Right renal pelvis (tissue), 4 donors: ENCODE measurements at regions not wholly inside any gene's neighbourhood (a gene's known extent, or its start where the extent isn't known, plus 50 kb on each side); places are given as distances from the start of the nearest gene placed in this dataset.
"Not testable (repeated sequence)": the region's sequence is repeated elsewhere in the genome, so short reads cannot be mapped to it uniquely, and the experiment has no call there.

Experiments used
- DNase-seq, 4 donors: peaks; one replicate each; pipeline ENCODE4 v3.0.0-alpha.2; 2013; ENCODE audit warnings: low read depth in 4 of 4, low spot score in 3 of 4, missing footprints in 1 of 4

DNA sequence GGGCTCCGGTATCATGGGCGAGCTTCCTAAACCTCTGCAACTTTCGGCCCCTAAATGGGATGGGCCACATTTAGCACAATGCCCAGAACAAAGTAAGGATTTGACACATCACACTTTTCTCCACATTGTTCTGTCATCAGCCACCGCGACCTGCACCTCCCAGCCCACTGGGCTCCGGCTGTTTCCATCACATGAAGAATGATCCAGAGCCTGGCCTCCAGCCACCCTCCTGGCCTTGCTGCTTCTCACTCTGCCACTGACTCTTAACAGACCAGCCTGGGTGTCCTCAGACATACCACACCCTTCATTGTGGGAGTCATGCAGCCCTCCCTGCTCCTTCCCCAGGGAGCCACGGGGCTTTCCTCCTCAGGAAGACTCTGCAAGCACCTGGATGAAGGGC lies 113.7 kb downstream of the IGLL1 start:
- DNase-seq: no peak

DNA sequence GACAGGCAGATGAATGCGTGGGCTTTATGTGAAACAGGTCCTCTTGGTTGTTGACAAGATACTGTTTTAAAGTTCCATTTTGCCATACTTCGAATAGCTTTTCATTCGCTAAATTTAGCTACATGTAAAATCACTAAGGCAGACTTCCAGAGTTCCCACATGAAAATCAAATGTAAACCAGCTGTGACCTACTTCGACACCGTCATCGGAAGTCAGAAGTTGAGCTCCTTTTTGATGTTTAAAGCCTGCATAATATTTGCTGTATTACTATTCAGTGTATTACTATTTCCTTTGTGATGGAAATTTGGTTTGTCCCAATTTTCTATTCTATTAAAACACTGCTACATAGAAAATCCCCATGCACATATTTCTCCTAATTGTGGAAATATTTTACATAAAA lies 115.3 kb downstream of the IGLL1 start:
- not testable (repeated sequence) for DNase-seq

- not testable (repeated sequence) for DNase-seq
Observed at GRCh38 chr22:23460517-23461031, 119.5 kb downstream of the IGLL1 start.

GRCh38 chr22:23459645-23460516 lies 120.2 kb downstream of the IGLL1 start:
- DNase-seq: not testable (repeated sequence)

DNA sequence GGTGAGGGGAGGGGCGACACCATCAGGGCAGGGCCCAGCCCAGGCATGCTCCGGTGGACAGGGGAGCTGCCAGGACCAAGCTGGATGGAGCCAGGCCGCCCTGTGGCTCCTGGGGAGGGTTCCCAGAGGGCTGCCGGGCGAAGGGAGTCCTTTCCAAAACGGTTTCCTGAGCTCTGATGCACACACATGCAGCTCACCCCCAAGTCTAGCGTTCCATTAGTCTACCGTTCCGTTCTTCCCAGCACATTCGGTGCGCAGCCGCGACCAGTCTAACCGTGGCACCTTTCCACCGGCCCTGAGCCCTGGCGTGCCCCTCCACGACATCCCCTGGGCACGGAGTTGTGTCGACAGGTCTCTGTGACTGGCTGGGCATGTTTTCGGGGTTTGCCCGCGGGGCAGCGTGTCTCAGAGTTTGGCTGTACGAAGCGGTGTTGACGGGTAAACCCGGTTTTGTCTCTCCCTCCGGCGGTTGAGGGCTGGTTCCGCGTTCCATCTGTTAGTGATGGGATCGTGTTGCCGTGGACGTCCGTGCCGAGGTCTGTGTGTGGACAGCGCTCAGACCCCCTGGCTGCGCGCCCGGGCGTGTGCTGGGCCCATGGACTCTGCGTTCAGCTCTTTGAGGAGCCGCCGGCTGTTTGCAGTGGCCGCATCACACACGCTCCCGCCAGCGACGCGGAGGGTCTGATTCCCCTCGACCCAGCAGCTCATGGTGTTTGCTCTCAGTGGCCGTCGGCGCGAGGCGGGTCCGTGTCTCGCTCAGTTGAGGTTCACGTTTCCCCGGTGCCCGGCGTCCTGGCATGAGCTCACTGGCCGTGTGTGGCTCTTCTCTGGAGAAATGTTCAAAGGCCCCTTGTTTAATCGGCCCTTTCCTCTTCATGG lies 121.2 kb downstream of the IGLL1 start:
- no peak for DNase-seq

GRCh38 chr22:23457380-23457985 lies 122.6 kb downstream of the IGLL1 start:
- no peak for DNase-seq

GRCh38 chr22:23456666-23457379 lies 123.3 kb downstream of the IGLL1 start:
- not testable (repeated sequence) for DNase-seq

GRCh38 chr22:23454345-23454744 lies 125.7 kb downstream of the IGLL1 start:
- DNase-seq: not testable (repeated sequence)

GRCh38 chr22:23453277-23453676 lies 126.8 kb downstream of the IGLL1 start:
- DNase-seq: no peak

DNA sequence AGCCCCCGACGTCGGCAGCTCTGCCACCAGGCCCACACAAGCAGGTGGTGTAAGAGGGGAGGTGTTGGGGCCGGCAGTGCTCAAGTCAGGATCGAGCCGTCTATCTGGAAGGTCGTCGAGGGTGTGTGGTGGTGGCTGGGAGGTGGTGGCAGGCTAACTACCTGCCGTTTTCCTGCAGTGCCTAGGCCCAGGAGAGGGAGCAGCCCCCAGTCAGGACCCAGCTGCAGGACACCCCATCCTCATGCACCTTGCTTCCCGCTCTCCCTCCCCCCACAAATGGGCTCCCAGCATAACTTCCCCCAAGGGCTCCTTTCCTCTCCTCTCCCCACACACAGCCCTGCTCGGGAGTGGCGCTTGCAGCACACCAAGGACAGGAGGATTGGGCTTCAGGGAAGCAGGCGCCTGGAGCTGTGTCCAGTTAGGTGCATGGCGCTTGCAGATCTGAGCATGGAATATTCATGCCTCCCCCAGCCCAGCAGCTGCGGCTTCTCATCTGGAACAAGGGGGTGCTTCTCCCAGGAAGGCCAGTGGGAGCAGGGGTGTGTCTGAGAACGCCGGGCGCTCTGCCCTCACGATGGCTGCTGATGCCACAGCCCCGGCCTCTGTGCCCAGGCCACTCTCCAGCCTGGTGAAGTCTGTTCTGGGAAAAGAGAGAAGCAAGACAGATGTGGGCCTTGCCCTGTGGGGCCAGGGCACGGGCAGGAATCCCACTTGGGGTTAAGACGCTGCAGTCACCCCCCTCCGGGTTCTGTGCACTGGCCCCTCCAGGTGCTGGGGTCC lies 127.7 kb downstream of the IGLL1 start:
- DNase-seq: no peak

DNA sequence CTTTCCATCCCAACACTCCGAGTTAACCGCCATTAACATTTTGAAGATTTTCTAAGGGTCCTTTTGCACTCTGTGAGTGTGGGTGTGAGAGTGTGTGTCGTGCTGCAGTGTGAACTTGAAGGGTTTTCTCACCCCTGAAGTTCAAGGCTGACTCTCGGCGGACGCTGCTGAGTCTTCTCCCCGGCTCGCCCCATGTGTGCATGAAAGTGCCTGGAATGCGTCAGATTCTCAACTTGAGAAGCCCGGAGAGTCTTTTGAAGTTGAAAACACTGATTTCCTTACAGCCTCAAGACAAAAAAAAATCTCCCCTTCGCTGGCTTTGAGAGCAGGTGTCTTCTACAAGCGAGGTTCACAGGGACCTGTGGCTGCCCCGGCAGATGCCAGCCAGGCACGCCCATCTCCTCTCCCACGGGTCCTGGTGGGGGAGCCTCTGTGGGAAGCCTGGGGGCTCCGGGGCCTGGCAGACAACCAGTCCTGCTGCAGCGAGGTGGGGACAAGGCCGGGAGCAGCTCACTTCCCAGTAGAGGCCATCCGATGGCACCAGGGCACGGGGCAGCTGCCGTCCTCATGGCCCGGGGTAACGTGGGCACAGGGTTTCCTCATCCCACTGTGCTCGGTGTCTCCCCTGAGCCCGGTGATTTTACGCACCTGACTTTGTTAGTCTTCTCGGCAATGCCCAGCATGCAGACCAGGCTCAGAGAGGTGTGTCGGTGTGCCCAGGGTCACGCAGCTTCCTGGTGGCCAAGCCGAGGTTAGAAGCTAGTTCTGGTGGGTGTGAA lies 128.4 kb downstream of the IGLL1 start:
- DNase-seq: not testable (repeated sequence)

DNA sequence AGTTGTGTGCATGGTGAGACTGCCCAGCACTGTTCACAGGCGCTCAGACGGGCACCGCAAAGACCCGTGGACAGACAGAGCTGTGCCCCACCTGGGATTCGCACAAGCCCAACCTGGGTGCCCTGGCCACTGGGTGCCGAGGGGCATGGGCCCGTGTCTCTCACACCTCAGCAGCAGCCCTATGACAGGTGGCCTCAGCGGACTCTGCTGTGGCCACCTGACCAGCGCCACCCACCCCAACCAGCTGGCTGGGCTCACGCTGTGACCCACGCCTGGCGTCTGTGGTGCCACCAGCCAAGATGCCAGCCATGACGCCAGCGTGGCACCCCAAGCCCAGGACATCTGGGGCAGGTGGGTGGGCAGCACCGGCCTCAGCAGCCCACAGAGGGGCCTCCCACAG lies 129.3 kb downstream of the IGLL1 start:
- not testable (repeated sequence) for DNase-seq

GRCh38 chr22:23450434-23450795 lies 129.7 kb downstream of the IGLL1 start:
- DNase-seq: no peak

DNA sequence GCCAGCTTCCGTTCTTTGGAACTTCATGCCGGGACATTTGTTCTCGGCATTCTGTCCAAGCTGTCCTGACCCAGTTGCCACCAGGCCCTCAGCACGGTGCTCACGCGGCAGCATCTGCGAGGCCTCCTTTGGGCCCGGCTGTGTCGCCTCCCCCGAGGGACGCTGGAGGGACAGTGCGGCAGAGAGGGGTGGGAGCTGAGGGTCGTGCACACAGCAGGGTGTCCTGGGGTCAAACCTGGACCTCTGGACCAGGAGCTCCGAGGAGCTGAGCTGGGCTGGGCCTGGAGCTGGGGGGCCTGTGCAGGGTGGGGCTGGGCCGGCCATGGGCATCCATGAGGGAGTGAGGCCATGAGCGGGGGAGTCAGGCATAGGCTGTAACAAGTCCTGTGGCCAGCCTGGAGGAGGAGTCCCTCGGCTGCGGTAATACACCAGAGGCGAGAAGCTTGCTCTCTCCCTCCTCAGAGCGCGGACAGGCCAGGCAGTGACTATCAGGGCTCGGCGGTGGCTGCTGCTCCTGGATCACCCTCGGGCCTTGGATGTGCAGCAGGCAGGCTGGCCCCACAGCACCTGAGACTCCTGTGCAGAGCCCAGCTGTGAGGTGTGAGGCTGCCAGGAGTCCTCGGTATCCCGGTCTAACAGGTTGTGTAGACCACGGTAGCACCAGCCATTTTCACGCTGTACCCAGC lies 130.2 kb downstream of the IGLL1 start:
- not testable (repeated sequence) for DNase-seq

- not testable (repeated sequence) for DNase-seq
Observed at GRCh38 chr22:23448499-23449288, 131.4 kb downstream of the IGLL1 start.

- DNase-seq: no peak
Observed at GRCh38 chr22:23446796-23447350, 133.2 kb downstream of the IGLL1 start.

DNA sequence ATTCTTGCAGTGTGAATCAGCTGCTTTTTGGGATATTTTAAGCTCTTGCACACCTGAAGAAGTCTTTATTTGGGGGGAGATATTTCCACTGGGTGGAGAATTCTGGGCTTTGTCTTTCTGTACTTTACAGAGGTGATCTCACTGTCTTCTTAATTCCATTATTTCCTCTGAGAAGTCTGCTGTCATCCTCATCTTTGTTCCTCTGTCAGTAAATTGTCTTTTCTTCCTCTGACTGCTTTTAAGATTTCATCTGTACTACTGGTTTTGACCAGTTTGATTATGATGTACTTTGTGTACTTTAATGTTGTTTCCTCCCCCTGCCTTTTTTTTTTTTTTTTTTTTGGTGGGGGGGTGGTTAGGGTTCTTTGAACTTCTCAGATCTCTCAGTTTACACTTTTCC lies 133.9 kb downstream of the IGLL1 start:
- DNase-seq: not testable (repeated sequence)
